NCI-H2227 (cell line): ENCODE measurements at regions not wholly inside any gene's neighbourhood (a gene's known extent, or its start where the extent isn't known, plus 50 kb on each side); places are given as distances from the start of the nearest gene placed in this dataset.

Experiments used
- DNase-seq: peaks from one replicate; lab custom pipeline; 2025; ENCODE audit not compliant: unreplicated experiment; lab: John Stamatoyannopoulos, UW

GRCh38 chr22:34135749-34136148 is 215.5 kb upstream of the LARGE1 start:
- DNase-seq: no peak

GRCh38 chr22:34150023-34150422 is 229.7 kb upstream of the LARGE1 start:
- no peak for DNase-seq

- no peak for DNase-seq
Measured at GRCh38 chr22:34159491-34159890, 239.2 kb upstream of the LARGE1 start.

- DNase-seq: no peak
Measured at GRCh38 chr22:34160141-34160783, 240.0 kb upstream of the LARGE1 start.

GRCh38 chr22:34161431-34162123 is 241.3 kb upstream of the LARGE1 start:
- no peak for DNase-seq

- no peak for DNase-seq
Measured at GRCh38 chr22:34198976-34199375, 278.7 kb upstream of the LARGE1 start.

- no peak for DNase-seq
Measured at GRCh38 chr22:34210301-34210700, 290.0 kb upstream of the LARGE1 start.

GRCh38 chr22:34214372-34214771 is 294.1 kb upstream of the LARGE1 start:
- DNase-seq: no peak

- DNase-seq: no peak
Measured at GRCh38 chr22:34225278-34225677, 305.0 kb upstream of the LARGE1 start.

GRCh38 chr22:34236527-34236926 is 316.3 kb upstream of the LARGE1 start:
- no peak for DNase-seq

- DNase-seq: no peak
Measured at GRCh38 chr22:34239421-34239820, 319.1 kb upstream of the LARGE1 start.

GRCh38 chr22:34243023-34243422 is 322.7 kb upstream of the LARGE1 start:
- DNase-seq: no peak

GRCh38 chr22:34255042-34255441 is 334.8 kb upstream of the LARGE1 start:
- DNase-seq: no peak

- DNase-seq: no peak
Measured at GRCh38 chr22:34278121-34278520, 357.8 kb upstream of the LARGE1 start.

- DNase-seq: no peak
Measured at GRCh38 chr22:34281738-34282137, 361.5 kb upstream of the LARGE1 start.

- DNase-seq: no peak
Measured at GRCh38 chr22:34283844-34284243, 363.6 kb upstream of the LARGE1 start.

GRCh38 chr22:34293324-34293723 is 373.0 kb upstream of the LARGE1 start:
- DNase-seq: no peak

GRCh38 chr22:34294476-34294875 is 374.2 kb upstream of the LARGE1 start:
- no peak for DNase-seq

- DNase-seq: no peak
Measured at GRCh38 chr22:34294986-34295385, 374.7 kb upstream of the LARGE1 start.

- no peak for DNase-seq
Measured at GRCh38 chr22:34296461-34296860, 376.2 kb upstream of the LARGE1 start.

GRCh38 chr22:34297536-34298120 is 377.4 kb upstream of the LARGE1 start:
- DNase-seq: no peak

GRCh38 chr22:34299496-34299895 is 379.2 kb upstream of the LARGE1 start:
- no peak for DNase-seq
